ELR (cell line): ENCODE measurements at regions not wholly inside any gene's neighbourhood (a gene's known extent, or its start where the extent isn't known, plus 50 kb on each side); places are given as distances from the start of the nearest gene placed in this dataset.
"Not testable (repeated sequence)": the region's sequence is repeated elsewhere in the genome, so short reads cannot be mapped to it uniquely, and the experiment has no call there.

Experiments used
- DNase-seq: peaks from one replicate; pipeline ENCODE4 v3.0.0-alpha.2; 2015; ENCODE audit warnings: low read depth

DNA sequence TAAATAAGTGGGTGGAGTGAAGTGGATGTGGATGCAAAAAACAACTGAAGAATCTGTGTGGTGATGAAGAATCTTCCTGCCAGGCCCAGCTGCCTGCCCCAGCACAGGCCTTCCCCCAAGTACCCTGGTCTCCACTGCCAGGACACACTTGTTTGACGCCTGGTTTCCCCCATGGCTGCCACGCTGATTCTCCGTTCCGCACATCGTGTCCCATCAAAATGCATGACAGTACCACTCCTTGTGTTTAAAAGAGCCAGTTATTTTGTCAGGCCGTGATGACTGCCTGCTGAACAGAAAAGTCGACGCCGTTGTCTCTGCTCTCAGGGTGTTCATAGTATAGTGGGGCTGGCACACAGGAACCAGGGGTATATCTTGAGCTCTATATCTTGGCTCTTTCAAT is 50.3 kb upstream of the KYNU start:
- no peak for DNase-seq

- peak; percentile 28 for DNase-seq
Observed at GRCh38 chr2:142825861-142826260, 51.6 kb upstream of the KYNU start.

DNA sequence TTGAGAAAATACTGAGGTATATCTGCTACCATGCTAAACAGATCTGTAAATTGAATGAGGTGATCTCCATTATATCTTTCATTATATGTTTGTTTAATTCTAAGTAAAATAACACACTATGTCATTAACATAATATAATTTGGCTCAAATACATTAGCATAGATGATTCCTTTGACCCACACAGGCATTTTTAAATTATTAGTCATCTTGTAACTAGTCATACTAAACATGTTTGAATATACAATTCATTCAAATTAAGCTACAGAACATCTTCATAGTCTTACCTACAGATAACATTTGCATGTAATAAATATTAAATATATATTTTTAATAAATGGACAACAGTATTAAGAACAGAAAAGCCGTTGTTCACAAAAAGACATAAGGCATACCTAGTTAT is 52.7 kb upstream of the KYNU start:
- DNase-seq, result peak; percentile 73

DNA sequence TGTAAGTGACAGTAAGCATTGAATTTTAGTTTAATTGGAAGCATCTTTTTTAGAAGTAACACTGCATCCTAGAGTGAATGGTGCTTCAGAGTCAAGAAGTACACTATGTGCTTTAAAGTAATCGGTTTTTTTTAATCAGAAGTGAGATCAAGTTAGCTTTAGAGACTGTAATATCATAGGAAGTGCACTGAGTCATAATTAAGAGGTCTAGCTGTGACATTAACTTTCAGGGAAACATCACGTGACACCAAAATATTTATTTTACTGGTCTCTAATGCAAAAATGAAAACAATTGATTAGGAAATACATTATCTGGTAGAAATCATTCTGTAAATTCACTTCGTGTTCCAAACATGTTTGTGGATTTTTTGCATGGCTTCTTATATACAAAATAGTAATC is 55.3 kb upstream of the KYNU start:
- no peak for DNase-seq

- DNase-seq, result no peak
Observed at GRCh38 chr2:142819411-142819810, 58.1 kb upstream of the KYNU start.

DNA sequence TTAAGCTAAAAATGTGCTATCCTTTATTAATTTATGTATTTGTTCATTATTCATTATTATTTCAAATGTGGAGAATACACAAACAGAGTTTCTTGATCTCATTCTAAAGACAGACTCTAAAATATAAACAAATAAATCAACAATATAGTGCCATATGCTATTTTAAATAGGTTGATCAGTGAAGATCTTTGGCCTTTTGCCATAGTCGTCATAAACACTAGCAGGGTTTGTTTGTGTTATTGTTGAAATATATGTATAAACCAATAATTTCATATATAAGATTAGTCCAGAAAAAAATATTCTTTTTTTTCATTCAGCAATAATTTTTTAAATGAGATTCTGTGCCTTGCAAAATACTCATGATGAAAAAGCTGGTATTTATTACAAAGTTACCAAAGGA is 62.1 kb upstream of the KYNU start:
- DNase-seq, result no peak

- no peak for DNase-seq
Observed at GRCh38 chr2:142813830-142814829, 63.3 kb upstream of the KYNU start.

DNA sequence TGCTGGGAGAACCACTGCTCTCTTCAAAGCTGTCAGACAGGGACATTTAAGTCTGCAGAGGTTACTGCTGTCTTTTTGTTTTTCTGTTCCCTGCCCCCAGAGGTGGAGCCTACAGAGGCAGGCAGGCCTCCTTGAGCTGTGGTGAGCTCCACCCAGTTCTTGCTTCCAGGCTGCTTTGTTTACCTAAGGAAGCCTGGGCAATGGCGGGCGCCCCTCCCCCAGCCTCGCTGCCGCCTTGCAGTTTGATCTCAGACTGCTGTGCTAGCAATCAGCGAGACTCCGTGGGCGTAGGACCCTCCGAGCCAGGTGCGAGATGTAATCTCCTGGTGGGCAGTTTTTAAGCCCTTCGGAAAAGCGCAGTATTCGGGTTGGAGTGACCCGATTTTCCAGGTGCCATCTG is 65.8 kb upstream of the KYNU start:
- not testable (repeated sequence) for DNase-seq

GRCh38 chr2:142805244-142805643 is 72.2 kb upstream of the KYNU start:
- no peak for DNase-seq

- peak; percentile 39 for DNase-seq
Observed at GRCh38 chr2:142803158-142803557, 74.3 kb upstream of the KYNU start.

- no peak for DNase-seq
Observed at GRCh38 chr2:142796588-142796987, 80.9 kb upstream of the KYNU start.

GRCh38 chr2:142796161-142796560 is 81.3 kb upstream of the KYNU start:
- DNase-seq, result peak; percentile 13

- DNase-seq, result no peak
Observed at GRCh38 chr2:142794850-142795249, 82.6 kb upstream of the KYNU start.

DNA sequence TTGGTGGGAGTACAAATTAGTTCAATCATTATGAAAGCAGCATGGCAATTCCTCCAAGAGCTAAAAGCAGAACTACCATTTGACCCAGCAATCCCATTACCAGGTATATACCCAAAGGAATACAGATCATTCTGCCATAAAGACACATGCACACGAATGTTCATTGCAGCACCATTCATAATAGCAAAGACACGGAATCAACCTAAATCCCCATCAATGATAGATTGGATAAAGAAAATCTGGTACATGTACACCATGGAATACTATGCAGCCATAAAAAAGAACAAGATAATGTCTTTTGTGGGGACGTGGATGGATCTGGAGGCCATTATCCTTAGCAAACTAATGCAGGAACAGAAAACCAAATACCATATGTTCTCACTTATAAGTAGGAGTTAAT is 85.1 kb upstream of the KYNU start:
- not testable (repeated sequence) for DNase-seq

GRCh38 chr2:142791335-142791734 is 86.1 kb upstream of the KYNU start:
- DNase-seq, result no peak

GRCh38 chr2:142786918-142787702 is 90.4 kb upstream of the KYNU start:
- DNase-seq, result no peak

DNA sequence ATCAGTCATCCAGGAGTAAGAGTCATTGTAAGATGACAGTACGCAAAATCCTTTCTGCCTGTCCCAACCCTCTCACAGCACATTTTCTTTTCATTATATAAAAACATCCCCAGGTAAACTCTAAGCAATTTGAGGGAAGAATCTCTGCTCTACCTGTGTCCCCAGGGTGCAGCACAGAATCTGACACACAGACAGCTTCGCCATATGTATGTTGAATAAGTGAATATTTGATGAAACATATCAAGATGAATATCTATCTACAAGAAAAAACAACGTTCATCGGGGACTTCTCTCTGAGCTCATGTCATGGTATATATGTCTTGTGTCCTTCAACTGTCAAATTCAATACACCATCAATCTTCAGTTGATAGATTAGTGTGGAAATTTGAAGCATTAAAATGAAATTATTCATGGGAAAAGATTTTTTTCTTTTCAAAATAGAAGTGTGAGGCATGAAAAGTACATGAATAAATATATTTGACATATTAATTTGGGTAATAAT is 94.5 kb upstream of the KYNU start:
- no peak for DNase-seq

GRCh38 chr2:142781146-142781545 is 96.3 kb upstream of the KYNU start:
- no peak for DNase-seq

DNA sequence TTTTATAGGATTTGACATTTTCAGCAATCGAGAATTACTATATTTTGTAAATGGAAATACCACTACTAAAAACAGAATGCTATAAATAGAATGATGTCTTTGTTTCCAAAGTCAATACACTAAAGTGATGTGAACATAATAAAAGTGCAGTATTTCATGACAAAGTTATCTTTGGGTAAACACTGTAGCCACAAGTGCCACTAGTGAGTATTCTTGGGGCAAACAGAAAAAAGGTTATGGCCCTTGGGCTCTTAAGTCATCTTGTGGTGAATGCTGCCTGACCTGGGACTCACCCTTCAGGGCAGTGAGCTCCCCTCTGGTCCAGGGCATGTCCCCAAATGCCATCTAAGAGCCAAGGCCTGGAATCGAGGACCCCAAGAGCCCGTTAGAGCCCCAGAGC is 99.2 kb upstream of the KYNU start:
- no peak for DNase-seq

DNA sequence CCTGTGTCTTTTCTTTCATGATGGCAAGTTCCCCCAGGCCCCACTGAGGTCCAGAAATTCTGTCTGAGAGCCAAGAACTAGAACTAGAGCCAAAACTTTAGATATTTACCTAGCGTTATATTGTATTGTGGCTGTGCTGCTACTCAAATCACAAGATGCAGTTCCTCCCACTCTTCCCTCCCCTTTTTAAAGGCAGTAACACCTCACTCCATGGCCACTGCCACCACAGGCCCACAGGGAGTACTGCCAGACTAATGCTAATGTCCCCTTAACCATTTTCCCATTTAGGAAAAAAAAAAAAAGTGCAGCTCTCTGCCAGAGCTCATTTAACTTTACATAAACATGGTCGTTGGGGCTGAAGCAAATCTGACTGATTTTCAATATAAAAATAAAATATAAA is 99.7 kb upstream of the KYNU start:
- DNase-seq, result no peak

DNA sequence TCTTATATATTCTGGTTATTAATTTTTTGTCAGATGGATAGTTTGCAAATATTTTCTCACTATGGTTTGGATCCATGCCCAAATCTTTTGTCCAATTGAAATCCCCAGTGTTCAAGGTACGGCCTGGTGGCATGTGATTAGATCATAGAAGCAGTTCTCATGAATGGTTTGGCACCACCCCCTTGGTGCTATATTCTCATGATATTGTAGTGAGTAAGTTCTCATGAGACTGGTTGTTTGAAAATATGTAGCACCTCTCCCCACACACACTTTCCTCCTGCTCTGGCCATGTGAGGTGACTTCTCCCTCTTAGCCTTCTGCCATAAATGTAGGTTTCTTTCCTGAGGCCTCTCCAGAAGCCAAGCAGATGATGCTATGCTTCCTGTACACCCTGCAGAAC is 107.7 kb upstream of the KYNU start:
- DNase-seq, result peak; percentile 33

- no peak for DNase-seq
Observed at GRCh38 chr2:142767847-142768246, 109.6 kb upstream of the KYNU start.

GRCh38 chr2:142758973-142759372 is 118.5 kb upstream of the KYNU start:
- DNase-seq, result no peak
